ENCODE measurements at regions not wholly inside any gene's neighbourhood (a gene's known extent, or its start where the extent isn't known, plus 50 kb on each side); places are given as distances from the start of the nearest gene placed in this dataset.

GRCh38 chr12:115320967-115321366 is 637.0 kb upstream of the TBX3 start:
- no peak for TF ChIP-seq CTCF (IDR thresholded peaks at IDR 0.05; ENCODE audit: unreplicated experiment in 3 of 3)

GRCh38 chr12:115320451-115320850 is 636.5 kb upstream of the TBX3 start:
- H3K9me3 Mint-ChIP-seq: no peaks in the 10 kb centered on the region
- no peaks in the 10 kb centered on the region for H3K36me3 Mint-ChIP-seq (ENCODE audit: low read depth)
- peaks cover 38% of the 10 kb centered on the region for H3K4me1 Mint-ChIP-seq
- H3K4me3 Mint-ChIP-seq: no peak overlapping the region
- H3K27ac Mint-ChIP-seq: peak overlapping the region; percentile 46 to 77 (median 72)
- no peak for TF ChIP-seq CTCF (IDR thresholded peaks at IDR 0.05; ENCODE audit: unreplicated experiment in 3 of 3)
- H3K27me3 Mint-ChIP-seq (ENCODE audit: low read depth): no peaks in the 10 kb centered on the region

More at GRCh38 chr12:115320967-115321366, 637.0 kb upstream of the TBX3 start:
- Mint-ChIP-seq H3K4me3 (peak overlapping the region in 1 of 3 experiments; percentile 4), H3K4me1 (peaks cover 41% of the 10 kb centered on the region), H3K27me3 (ENCODE audit: low read depth) (no peaks in the 10 kb centered on the region), H3K36me3 (ENCODE audit: low read depth) (no peaks in the 10 kb centered on the region), H3K27ac (peak overlapping the region; percentile 8 to 77 (median 72)), H3K9me3 (no peaks in the 10 kb centered on the region)

GRCh38 chr12:115319446-115320040 is 635.6 kb upstream of the TBX3 start:
- H3K9me3 Mint-ChIP-seq: no peaks in the 10 kb centered on the region
- H3K4me3 Mint-ChIP-seq: no peak overlapping the region
- peaks cover 29% of the 10 kb centered on the region for H3K4me1 Mint-ChIP-seq
- no peaks in the 10 kb centered on the region for H3K36me3 Mint-ChIP-seq (ENCODE audit: low read depth)
- TF ChIP-seq CTCF (IDR thresholded peaks at IDR 0.05; ENCODE audit: unreplicated experiment in 3 of 3): no peak
- H3K27me3 Mint-ChIP-seq (ENCODE audit: low read depth): no peaks in the 10 kb centered on the region
- H3K27ac Mint-ChIP-seq: peak overlapping the region in 1 of 3 experiments; percentile 77

GRCh38 chr12:115313929-115314328 is 630.0 kb upstream of the TBX3 start:
- H3K4me1 Mint-ChIP-seq: peaks cover 28% of the 10 kb centered on the region
- no peak for TF ChIP-seq CTCF (IDR thresholded peaks at IDR 0.05; ENCODE audit: unreplicated experiment in 3 of 3)
- no peaks in the 10 kb centered on the region for H3K36me3 Mint-ChIP-seq (ENCODE audit: low read depth)
- peaks cover 3% of the 10 kb centered on the region for H3K27me3 Mint-ChIP-seq (ENCODE audit: low read depth)
- peaks cover 4% of the 10 kb centered on the region for H3K9me3 Mint-ChIP-seq
- peak overlapping the region in 1 of 3 experiments; percentile 2 for H3K27ac Mint-ChIP-seq
- H3K4me3 Mint-ChIP-seq: no peak overlapping the region

GRCh38 chr12:115312901-115313300 is 628.9 kb upstream of the TBX3 start:
- Mint-ChIP-seq H3K4me1 (peaks cover 30% of the 10 kb centered on the region), H3K27ac (peak overlapping the region in 1 of 3 experiments; percentile 22)

More at GRCh38 chr12:115312901-115313300, 628.9 kb upstream of the TBX3 start:
- H3K36me3 Mint-ChIP-seq (ENCODE audit: low read depth): no peaks in the 10 kb centered on the region
- no peak overlapping the region for H3K4me3 Mint-ChIP-seq
- no peak for TF ChIP-seq CTCF (IDR thresholded peaks at IDR 0.05; ENCODE audit: unreplicated experiment in 3 of 3)
- H3K9me3 Mint-ChIP-seq: peaks cover 4% of the 10 kb centered on the region
- H3K27me3 Mint-ChIP-seq (ENCODE audit: low read depth): peaks cover 3% of the 10 kb centered on the region
